GM18861 (cell line): ENCODE measurements at regions not wholly inside any gene's neighbourhood (a gene's known extent, or its start where the extent isn't known, plus 50 kb on each side); places are given as distances from the start of the nearest gene placed in this dataset.
"Not testable (repeated sequence)": the region's sequence is repeated elsewhere in the genome, so short reads cannot be mapped to it uniquely, and the experiment has no call there.

ENCODE experiments used
- ATAC-seq: cut with Tn5 transposase; IDR thresholded peaks from one replicate; pipeline ENCODE4 v1.9.1; 2021; ENCODE audit not compliant: unreplicated experiment

GRCh38 chr19:27890206-27890605 lies 1322.7 kb downstream of the UQCRFS1 start:
- no peak for ATAC-seq

DNA sequence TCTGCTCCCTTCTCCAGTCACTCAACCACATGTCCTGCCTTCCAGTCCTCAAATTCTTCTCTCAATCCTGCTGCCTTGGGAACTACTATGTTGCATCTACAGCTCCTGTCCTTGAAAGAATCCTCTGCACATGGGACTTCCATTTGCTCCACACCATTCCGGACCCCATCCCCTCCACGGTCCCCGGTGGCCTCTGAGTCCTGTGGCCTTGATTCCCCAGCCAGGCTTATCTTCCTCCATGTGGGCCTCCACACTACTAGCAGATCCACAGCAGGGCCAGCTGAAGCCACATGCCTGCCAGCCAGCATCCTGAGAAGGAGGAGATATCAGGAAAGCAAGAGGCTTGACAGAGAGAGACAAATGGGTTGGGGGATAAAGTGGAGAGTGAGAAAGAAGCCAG lies 1323.8 kb downstream of the UQCRFS1 start:
- no peak for ATAC-seq

GRCh38 chr19:27887946-27888345 lies 1325.0 kb downstream of the UQCRFS1 start:
- no peak for ATAC-seq

DNA sequence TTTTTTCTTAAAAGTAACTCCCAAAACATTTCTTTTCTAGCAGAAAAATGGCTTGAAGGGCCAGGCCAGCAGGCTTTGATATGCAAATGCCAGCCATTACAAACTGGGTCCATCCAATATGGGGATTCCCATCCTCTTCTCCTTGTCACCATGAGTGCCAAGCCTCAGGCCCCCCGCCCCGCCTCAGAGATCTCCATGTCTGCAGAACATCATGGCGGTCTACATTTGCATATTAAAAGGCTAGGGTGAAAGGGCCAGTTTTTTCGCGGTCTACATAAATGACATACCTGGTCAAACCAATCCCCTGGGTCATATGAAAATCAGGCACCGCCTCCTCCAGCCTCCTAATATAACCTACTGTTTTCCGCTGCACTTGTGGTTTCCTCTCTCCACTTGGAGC lies 1327.6 kb downstream of the UQCRFS1 start:
- no peak for ATAC-seq

DNA sequence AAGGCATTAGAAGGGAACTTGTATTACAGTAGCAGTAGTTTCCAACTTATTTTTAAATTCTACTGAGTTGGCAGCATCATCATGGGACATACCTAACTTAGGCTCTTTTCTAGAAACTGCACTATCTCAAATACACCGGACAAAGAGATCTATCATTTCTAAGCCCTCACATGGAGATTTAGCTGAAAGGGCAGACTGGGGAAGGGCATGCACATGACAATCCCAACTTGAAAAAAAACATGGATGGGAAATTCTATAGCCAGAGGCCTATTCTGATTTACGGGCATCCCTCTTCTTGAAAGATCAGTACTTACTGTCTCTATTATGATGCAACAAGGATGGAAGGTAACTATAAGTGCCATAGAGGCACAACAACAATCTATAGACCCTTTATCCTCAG lies 1328.6 kb downstream of the UQCRFS1 start:
- ATAC-seq = no peak

GRCh38 chr19:27881213-27881612 lies 1331.7 kb downstream of the UQCRFS1 start:
- ATAC-seq = no peak

DNA sequence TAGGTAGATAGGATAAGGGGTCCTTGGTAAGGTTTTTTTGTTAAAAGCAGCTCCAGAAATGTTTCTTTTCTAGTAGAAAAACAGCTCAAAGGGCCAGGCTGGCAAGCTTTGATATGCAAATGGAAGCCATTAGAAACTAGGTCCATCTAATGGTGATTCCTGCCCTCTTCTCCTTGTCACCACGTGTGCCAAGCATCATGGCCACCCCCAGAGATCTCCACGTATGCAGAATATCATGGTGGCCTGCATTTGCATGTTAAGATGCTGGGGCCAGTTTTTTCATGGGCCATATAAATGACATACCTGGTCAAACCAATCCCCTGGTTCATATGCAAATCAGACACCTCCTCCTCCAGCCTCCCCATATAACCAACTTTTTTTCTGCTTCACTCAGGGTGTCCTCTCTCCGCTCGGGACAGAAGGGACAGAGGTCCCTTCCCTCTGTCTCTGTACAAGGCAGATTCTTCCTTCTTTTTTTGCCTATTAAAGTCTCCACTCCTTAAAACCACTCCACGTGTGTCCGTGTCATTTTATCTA lies 1335.9 kb downstream of the UQCRFS1 start:
- no peak for ATAC-seq

- ATAC-seq = no peak
These were observed 1336.5 kb downstream of the UQCRFS1 start for GRCh38 chr19:27876489-27876888.

- no peak for ATAC-seq
These were observed 1340.6 kb downstream of the UQCRFS1 start for GRCh38 chr19:27872370-27872769.

DNA sequence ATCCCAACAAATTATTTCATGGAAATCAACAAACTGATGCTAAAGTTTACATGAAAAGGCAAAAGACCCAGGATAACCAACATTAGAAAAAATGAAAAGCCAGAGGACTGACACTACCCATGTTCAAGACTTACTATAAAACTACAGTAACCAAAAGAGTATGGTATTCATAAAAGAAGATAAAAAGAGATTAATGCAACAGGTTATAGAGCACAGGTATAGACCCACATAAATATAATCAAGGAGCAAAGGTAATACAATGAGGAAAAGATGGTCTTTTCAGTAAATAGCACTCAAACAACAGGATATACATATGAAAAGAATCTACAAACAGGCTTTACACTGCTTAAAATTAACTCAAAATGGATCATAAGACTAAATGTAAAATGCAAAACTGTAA lies 1342.7 kb downstream of the UQCRFS1 start:
- ATAC-seq = no peak

- no peak for ATAC-seq
These were observed 1344.9 kb downstream of the UQCRFS1 start for GRCh38 chr19:27868007-27868406.

GRCh38 chr19:27865927-27866777 lies 1346.8 kb downstream of the UQCRFS1 start:
- no peak for ATAC-seq

GRCh38 chr19:27861411-27861975 lies 1351.5 kb downstream of the UQCRFS1 start:
- no peak for ATAC-seq

DNA sequence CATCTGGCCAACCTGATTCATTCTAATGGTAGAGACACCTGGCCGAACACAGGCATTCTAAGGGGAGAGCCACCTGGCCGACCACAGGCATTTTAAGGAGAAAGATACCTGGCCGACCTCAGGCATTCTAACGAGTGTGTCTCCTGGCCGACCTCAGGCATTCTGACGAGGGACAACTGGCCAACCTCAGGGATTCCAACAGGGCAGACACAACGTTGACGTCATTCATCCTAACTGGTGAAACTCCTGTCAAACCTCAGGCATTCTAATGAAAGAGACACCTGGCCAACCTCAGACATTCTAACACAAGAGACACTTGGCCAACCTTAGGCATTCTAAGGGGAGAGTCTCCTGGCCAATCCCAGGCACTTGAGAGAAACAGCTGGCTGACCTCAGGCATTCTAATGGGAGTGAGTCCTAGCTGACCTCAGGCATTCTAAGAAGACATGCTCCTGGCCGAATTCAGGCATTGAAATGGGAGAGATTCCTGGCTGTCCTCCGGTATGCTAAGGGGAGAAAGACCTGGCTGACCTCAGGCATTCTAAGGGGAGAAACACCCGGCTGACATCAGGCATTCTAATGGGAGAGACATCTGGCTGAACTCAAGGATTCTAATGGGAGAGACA lies 1352.5 kb downstream of the UQCRFS1 start:
- ATAC-seq = no peak

DNA sequence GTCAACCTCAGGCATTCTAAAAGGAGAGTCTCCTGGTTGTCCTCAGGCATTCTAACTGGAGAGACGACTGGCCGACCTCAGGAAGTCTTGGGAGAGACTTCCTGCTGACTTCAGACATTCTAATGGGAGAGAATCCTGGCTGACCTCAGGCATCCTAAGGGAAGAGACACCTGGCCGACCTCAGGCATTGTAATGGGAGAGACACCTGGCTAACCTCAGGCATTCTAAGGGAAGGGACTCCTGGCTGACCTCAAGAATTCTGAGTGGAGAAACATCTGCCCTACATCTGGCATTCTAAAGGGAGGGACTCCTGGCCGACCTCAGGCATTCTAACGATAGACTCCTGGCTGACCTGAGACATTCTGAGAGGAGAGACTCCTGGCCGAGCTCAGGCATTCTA lies 1353.3 kb downstream of the UQCRFS1 start:
- no peak for ATAC-seq

- no peak for ATAC-seq
These were observed 1353.9 kb downstream of the UQCRFS1 start for GRCh38 chr19:27858981-27859581.

- ATAC-seq = not testable (repeated sequence)
These were observed 1360.0 kb downstream of the UQCRFS1 start for GRCh38 chr19:27852931-27853330.

- ATAC-seq = no peak
These were observed 1361.3 kb downstream of the UQCRFS1 start for GRCh38 chr19:27851543-27852060.

DNA sequence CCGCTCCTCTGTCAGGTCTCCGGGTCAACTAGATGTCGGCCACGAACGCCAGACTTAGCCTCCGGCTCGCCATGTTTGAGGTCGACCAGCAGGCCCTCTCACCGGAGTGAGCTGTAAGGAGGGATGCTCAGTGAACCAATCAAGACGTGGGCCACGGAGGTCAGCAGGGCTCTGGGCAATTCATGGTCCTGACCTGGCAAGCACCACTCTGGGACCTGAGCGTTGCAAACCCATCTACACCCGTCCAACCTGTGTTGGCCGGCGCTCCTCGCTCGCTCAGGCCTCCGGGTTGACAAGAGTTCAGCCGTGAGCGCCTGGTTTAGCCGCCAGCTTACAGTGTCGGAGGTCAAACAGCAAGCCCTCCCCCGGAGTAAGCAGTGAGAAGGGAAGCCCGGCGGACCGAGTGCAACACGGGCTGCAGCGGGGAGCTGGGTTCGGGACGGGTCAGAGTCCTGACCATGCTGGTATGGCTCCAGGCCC lies 1361.9 kb downstream of the UQCRFS1 start:
- ATAC-seq = no peak

GRCh38 chr19:27846944-27847343 lies 1366.0 kb downstream of the UQCRFS1 start:
- ATAC-seq = no peak

DNA sequence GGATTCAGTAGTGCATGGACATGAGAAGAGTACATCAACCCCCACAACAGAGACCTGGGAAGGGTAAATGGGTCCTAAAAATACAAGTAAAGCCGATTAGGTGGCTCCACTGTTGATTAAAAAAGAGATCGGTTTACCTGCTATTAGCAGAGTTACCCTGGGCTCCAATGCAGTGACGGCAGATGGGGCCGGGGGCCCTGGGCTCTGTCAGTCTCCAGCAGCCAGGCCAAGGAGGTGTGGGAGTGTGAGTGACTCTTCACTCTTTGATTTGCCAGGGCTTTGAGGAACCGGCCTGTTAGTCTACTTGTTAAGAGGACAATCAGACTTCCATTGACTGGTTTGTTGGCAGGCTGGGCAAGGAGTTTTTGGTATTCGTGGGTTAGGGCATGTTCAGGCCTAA lies 1368.7 kb downstream of the UQCRFS1 start:
- ATAC-seq = no peak
